Uterus (tissue), 2 donors: ENCODE measurements at regions not wholly inside any gene's neighbourhood (a gene's known extent, or its start where the extent isn't known, plus 50 kb on each side); places are given as distances from the start of the nearest gene placed in this dataset.

Experiments
- CTCF ChIP-seq, 4 experiments: fragments of 200-600 bp in 2 of 4; fragments of 450-650 bp in 2 of 4; sonication (generic) in 2 of 4; IDR thresholded peaks; one replicate each; pipeline ENCODE4 v1.5.1; 2016 to 2019; ENCODE audit warnings: antibody characterized with exemption in 4 of 4, mild to moderate bottlenecking in 2 of 4, moderate library complexity in 1 of 4
- POLR2A ChIP-seq, 2 donors: fragments of 450-650 bp; IDR thresholded peaks; one replicate each; pipeline ENCODE4 v1.6.1; 2016; ENCODE audit warnings: antibody characterized with exemption in 2 of 2, mild to moderate bottlenecking in 1 of 2, moderate library complexity in 1 of 2

DNA sequence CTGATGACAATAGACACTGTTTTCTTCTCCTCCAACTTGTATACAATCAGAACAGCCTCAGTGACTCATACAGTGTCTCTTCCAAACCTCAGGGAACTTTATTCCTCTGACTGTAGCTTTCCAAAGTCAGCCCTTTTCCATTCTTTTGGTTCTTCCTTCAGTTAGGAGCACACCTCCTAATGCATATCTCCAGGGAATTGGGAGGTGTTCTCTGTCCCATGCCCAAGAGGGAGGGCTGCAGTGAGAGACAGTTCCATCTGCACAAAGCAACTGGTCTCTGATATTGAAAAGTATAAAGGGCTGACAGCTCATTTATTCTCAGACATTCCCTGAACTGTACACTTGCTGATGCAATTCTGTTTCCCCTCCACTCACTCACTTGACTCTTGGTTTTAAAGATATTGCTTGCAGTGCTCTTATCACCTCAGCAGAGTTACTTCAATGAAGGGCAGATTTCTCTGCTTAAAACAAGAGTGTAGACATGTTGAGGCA lies 337.8 kb upstream of the TBC1D5 start:
- TF ChIP-seq CTCF (IDR thresholded peaks at IDR 0.05) (no peak), POLR2A (IDR thresholded peaks at IDR 0.05) (no peak)
